WTC11 (cell line): ENCODE measurements at regions not wholly inside any gene's neighbourhood (a gene's known extent, or its start where the extent isn't known, plus 50 kb on each side); places are given as distances from the start of the nearest gene placed in this dataset.

ENCODE experiments used
- ATAC-seq: fragments of 200-7000 bp; cut with Tn5 transposase; 2 replicates; pipeline ENCODE4 v1.10.0; 2021; ENCODE audit warnings: mild to moderate bottlenecking, moderate library complexity
- CTCF ChIA-PET: fragments of 300-600 bp; sonication (Branson Sonifier 250); formaldehyde crosslinking; loops from one replicate; lab custom pipeline; 2021; ENCODE audit warnings: antibody characterized with exemption; lab: Charles Lee
- POLR2A ChIA-PET: fragments of 350-600 bp; sonication (Branson Sonifier 250); formaldehyde crosslinking; loops from one replicate; lab custom pipeline; 2021; ENCODE audit warnings: antibody characterized with exemption; lab: Charles Lee
- DNase-seq: peaks from one replicate; pipeline ENCODE4 v3.0.0; 2021; ENCODE audit warnings: low spot score
- H3K27ac Mint-ChIP-seq: 2 replicates; pipeline ENCODE4 v1.8.0; 2021; ENCODE audit warnings: mixed read lengths
- H3K27me3 Mint-ChIP-seq: 2 replicates; pipeline ENCODE4 v1.8.0; 2021; ENCODE audit warnings: low read depth, mild to moderate bottlenecking, moderate library complexity, mixed read lengths
- H3K36me3 Mint-ChIP-seq: 2 replicates; pipeline ENCODE4 v1.8.0; 2021; ENCODE audit warnings: mixed read lengths
- H3K4me1 Mint-ChIP-seq: 2 replicates; pipeline ENCODE4 v1.8.0; 2022; ENCODE audit warnings: mixed read lengths
- H3K4me3 Mint-ChIP-seq: 2 replicates; pipeline ENCODE4 v1.8.0; 2021; ENCODE audit warnings: mild to moderate bottlenecking, moderate library complexity, mixed read lengths
- H3K9me3 Mint-ChIP-seq: 2 replicates; pipeline ENCODE4 v1.8.0; 2021; ENCODE audit warnings: mixed read lengths
- ARID4B ChIP-seq: sonication (generic); formaldehyde crosslinking; IDR thresholded peaks from 2 replicates; pipeline ENCODE4 v1.8.0; 2023; ENCODE audit warnings: missing genetic modification reagents, mild to moderate bottlenecking, borderline replicate concordance
- ATF1 ChIP-seq: sonication (generic); formaldehyde crosslinking; IDR thresholded peaks from 2 replicates; pipeline ENCODE4 v1.8.1; 2023; ENCODE audit warnings: mild to moderate bottlenecking, moderate library complexity, missing genetic modification reagents
- CREB1 ChIP-seq: sonication (generic); formaldehyde crosslinking; IDR thresholded peaks from 2 replicates; pipeline ENCODE4 v1.8.0; 2023; ENCODE audit warnings: mild to moderate bottlenecking, missing genetic modification reagents
- CREM ChIP-seq: sonication (generic); formaldehyde crosslinking; IDR thresholded peaks from 2 replicates; pipeline ENCODE4 v1.8.1; 2022; ENCODE audit warnings: mild to moderate bottlenecking, missing genetic modification reagents, moderate library complexity
- HMGA2 ChIP-seq: fragments of 250-450 bp; sonication (Bioruptor Pico); IDR thresholded peaks from 2 replicates; pipeline ENCODE4 v1.4.0; 2021; ENCODE audit warnings: mild to moderate bottlenecking, moderate library complexity
- NFYB ChIP-seq: sonication (generic); formaldehyde crosslinking; conservative IDR thresholded peaks from 2 replicates; pipeline ENCODE4 v1.8.0; 2022; ENCODE audit warnings: low read depth, missing genetic modification reagents
- TEAD1 ChIP-seq: sonication (generic); formaldehyde crosslinking; IDR thresholded peaks from 2 replicates; pipeline ENCODE4 v1.8.0; 2022; ENCODE audit warnings: mild to moderate bottlenecking, missing genetic modification reagents
- ZBTB21 ChIP-seq: sonication (generic); formaldehyde crosslinking; IDR thresholded peaks from 2 replicates; pipeline ENCODE4 v1.8.1; 2023; ENCODE audit warnings: mild to moderate bottlenecking, missing genetic modification reagents, borderline replicate concordance
- ZNF219 ChIP-seq: sonication (generic); formaldehyde crosslinking; IDR thresholded peaks from 2 replicates; pipeline ENCODE4 v1.8.0; 2023; ENCODE audit warnings: missing genetic modification reagents, mild to moderate bottlenecking, borderline replicate concordance
- ZNF281 ChIP-seq: sonication (generic); formaldehyde crosslinking; IDR thresholded peaks from 2 replicates; pipeline ENCODE4 v1.8.0; 2023; ENCODE audit warnings: mild to moderate bottlenecking, missing genetic modification reagents
- ZNF317 ChIP-seq: sonication (generic); formaldehyde crosslinking; IDR thresholded peaks from 2 replicates; pipeline ENCODE4 v1.8.1; 2023; ENCODE audit warnings: low read depth, mild to moderate bottlenecking, moderate library complexity, missing genetic modification reagents, borderline replicate concordance
- ZNF532 ChIP-seq: fragments of 250-450 bp; sonication (Bioruptor Pico); IDR thresholded peaks from 2 replicates; pipeline ENCODE4 v1.9.0; 2021; ENCODE audit warnings: mild to moderate bottlenecking, borderline replicate concordance
- TF ChIP-seq, protein P1 (sequence below): fragments of 200-600 bp; IDR thresholded peaks from 2 replicates; pipeline ENCODE4 v1.8.0; 2022; ENCODE audit warnings: antibody characterized with exemption

DNA sequence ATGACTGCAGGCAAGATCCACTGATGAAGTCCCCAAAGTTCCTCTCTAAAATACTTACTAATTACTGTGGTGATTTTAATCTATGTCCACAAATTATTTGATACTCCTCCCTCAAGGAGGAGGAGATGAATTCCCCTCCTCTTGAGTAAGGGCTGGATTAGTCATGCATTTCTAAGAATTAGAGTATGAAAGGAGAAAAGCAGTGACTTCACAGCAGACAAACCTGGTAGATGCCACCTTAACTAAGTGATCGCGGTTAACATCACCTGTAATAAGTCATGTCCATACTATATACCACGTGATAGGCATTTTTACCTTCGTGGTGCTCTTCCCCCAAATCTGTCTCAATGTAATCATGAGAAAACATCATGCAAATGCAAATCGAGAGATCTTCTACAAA, 52.0 kb upstream of the TSPAN18 start (continued):
- TF ChIP-seq TEAD1 (CRISPR knock-in tag) (no peak), NFYB (CRISPR knock-in tag) (no peak), ZNF317 (CRISPR knock-in tag) (no peak), ZNF532 (CRISPR knock-in tag) (no peak), ZNF219 (CRISPR knock-in tag) (no peak), ARID4B (CRISPR knock-in tag) (no peak)
- TF ChIP-seq, protein P1, sequence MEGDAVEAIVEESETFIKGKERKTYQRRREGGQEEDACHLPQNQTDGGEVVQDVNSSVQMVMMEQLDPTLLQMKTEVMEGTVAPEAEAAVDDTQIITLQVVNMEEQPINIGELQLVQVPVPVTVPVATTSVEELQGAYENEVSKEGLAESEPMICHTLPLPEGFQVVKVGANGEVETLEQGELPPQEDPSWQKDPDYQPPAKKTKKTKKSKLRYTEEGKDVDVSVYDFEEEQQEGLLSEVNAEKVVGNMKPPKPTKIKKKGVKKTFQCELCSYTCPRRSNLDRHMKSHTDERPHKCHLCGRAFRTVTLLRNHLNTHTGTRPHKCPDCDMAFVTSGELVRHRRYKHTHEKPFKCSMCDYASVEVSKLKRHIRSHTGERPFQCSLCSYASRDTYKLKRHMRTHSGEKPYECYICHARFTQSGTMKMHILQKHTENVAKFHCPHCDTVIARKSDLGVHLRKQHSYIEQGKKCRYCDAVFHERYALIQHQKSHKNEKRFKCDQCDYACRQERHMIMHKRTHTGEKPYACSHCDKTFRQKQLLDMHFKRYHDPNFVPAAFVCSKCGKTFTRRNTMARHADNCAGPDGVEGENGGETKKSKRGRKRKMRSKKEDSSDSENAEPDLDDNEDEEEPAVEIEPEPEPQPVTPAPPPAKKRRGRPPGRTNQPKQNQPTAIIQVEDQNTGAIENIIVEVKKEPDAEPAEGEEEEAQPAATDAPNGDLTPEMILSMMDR: no peak

DNA sequence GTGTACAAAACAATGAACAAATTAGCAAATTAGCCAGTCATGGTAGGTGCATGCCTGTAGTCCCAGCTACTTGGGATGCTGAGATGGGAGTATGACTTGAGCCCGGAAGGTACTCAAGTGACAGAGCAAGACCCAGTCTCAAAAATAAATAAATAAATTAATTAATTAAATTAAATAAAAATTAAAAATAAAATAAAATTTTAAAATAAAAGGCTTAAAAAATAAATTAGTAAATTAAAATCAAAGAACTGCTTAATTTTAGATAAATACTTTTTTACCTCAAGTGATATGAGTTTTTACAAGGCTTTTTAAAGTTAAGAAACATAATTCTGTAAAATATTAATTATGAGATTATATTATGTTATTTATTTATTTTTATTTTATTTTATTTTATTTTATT, 50.9 kb upstream of the TSPAN18 start:
- Mint-ChIP-seq H3K9me3 (peaks cover 26% of the 10 kb centered on the region), H3K4me3 (no peak overlapping the region), H3K27me3 (no peaks in the 10 kb centered on the region), H3K36me3 (peaks cover 15% of the 10 kb centered on the region), H3K27ac (no peak overlapping the region), H3K4me1 (peaks cover 38% of the 10 kb centered on the region)
- DNase-seq (no peak), ATAC-seq (no peak)
- TF ChIP-seq CREM (CRISPR knock-in tag) (no peak), CREB1 (CRISPR knock-in tag) (no peak), HMGA2 (peak; percentile 96), ATF1 (CRISPR knock-in tag) (no peak), ZNF281 (CRISPR knock-in tag) (no peak), ZBTB21 (CRISPR knock-in tag) (no peak)
- ChIA-PET CTCF (interaction anchor here (1.4 to 1.6 kb wide), 2 partner anchors 54 to 235 kb away, joined by 5 to 6 read pairs; no protein-coding TSS in a partner anchor), POLR2A (no interaction called here)
